HepG2 (cell line): ENCODE measurements at regions not wholly inside any gene's neighbourhood (a gene's known extent, or its start where the extent isn't known, plus 50 kb on each side); places are given as distances from the start of the nearest gene placed in this dataset.

ENCODE experiments used
- ATAC-seq: fragments of 200-7000 bp; cut with Tn5 transposase; 3 replicates; pipeline ENCODE4 v1.9.1; 2020; ENCODE audit warnings: mild to moderate bottlenecking, moderate library complexity
- BruUV-seq: library from RNA; stranded (reverse); fragments of 400-500 nt; replicated peaks from 2 replicates; lab custom pipeline; 2021; lab: Mats Ljungman, UMichigan
- CTCF ChIA-PET: fragments of 300-600 bp; formaldehyde crosslinking; extraction: SDS; loops from one replicate; lab custom pipeline; 2021; ENCODE audit warnings: low total read pairs, inconsistent platforms, low intra/inter-chr PET ratio; lab: Yijun Ruan, JAX
- POLR2A ChIA-PET: fragments of 350-600 bp; sonication (Branson Sonifier 250); formaldehyde crosslinking; loops from one replicate; lab custom pipeline; 2020; ENCODE audit warnings: antibody characterized with exemption, inconsistent platforms; lab: Yijun Ruan, JAX
- DNase-seq: peaks from one replicate; pipeline ENCODE4 v3.0.0-alpha.2; 2015; ENCODE audit warnings: low spot score
- FAIRE-seq: peaks from 3 replicates; lab custom pipeline; 2011; peaks lifted over from hg19 to GRCh38; lab: Jason Lieb, UNC
- H2AFZ ChIP-seq: one replicate; pipeline ENCODE4 v1.6.1; 2011; ENCODE audit warnings: low read length, inconsistent platforms
- H3K27ac ChIP-seq: fragments of 300-600 bp; 3 replicates; pipeline ENCODE4 v1.8.0; 2011; ENCODE audit warnings: mixed run types, mild to moderate bottlenecking, mixed read lengths, low read length, inconsistent platforms; ENCODE audit not compliant: insufficient read depth; ENCODE audit errors: extremely low read length
- H3K27me3 ChIP-seq, 2 experiments: fragments of 200-600 bp in 1 of 2; 2 replicates in 1 of 2; 3 replicates in 1 of 2; pipeline versions ENCODE4 v1.6.0 to v1.8.0; 2011; ENCODE audit warnings: low read length in 2 of 2, mild to moderate bottlenecking in 2 of 2, moderate library complexity in 2 of 2, inconsistent platforms in 1 of 2; ENCODE audit not compliant: insufficient read depth in 2 of 2, control insufficient read depth in 1 of 2
- H3K36me3 ChIP-seq, 2 experiments: fragments of 200-600 bp in 1 of 2; replicated peaks in 1 of 2; 2 replicates in 1 of 2; 3 replicates in 1 of 2; pipeline versions ENCODE4 v1.5.1 to v1.8.0; 2011; ENCODE audit warnings: low read length in 2 of 2, inconsistent platforms in 1 of 2; ENCODE audit not compliant: insufficient read depth in 2 of 2, control insufficient read depth in 1 of 2
- H3K4me1 ChIP-seq: 2 replicates; pipeline ENCODE4 v1.5.1; 2012; ENCODE audit warnings: low read length, inconsistent platforms; ENCODE audit not compliant: insufficient read depth
- H3K4me2 ChIP-seq: 2 replicates; pipeline ENCODE4 v1.6.0; 2011; ENCODE audit warnings: low read depth, low read length, inconsistent platforms
- H3K4me3 ChIP-seq, 3 experiments: fragments of 200-600 bp in 1 of 3; sonication (generic), shearing (Covaris generic) in 1 of 3; replicated peaks in 1 of 3; 2 replicates each; pipeline ENCODE4 v1.5.1; 2011 to 2016; ENCODE audit warnings: low read length in 3 of 3, inconsistent platforms in 2 of 3, low read depth in 2 of 3, mild to moderate bottlenecking in 2 of 3, control low read depth in 1 of 3, mixed read lengths in 1 of 3; ENCODE audit not compliant: insufficient read depth in 1 of 3
- H3K79me2 ChIP-seq: one replicate; pipeline ENCODE4 v1.6.1; 2011; ENCODE audit warnings: low read length, inconsistent platforms; ENCODE audit not compliant: insufficient read depth
- H3K9ac ChIP-seq: 2 replicates; pipeline ENCODE4 v1.6.0; 2011; ENCODE audit warnings: mild to moderate bottlenecking, low read depth, low read length, inconsistent platforms; ENCODE audit not compliant: insufficient read depth
- H3K9me3 ChIP-seq: 2 replicates; pipeline ENCODE4 v1.5.1; 2012; ENCODE audit warnings: mild to moderate bottlenecking, low read length
- H4K20me1 ChIP-seq: 2 replicates; pipeline ENCODE4 v1.6.0; 2011; ENCODE audit warnings: inconsistent platforms, mild to moderate bottlenecking, low read length, moderate library complexity; ENCODE audit not compliant: insufficient read depth
- ATRX ChIP-seq: sonication (generic); formaldehyde crosslinking; IDR thresholded peaks from 2 replicates; pipeline ENCODE4 v1.4.0; 2020; ENCODE audit warnings: missing genetic modification reagents, borderline replicate concordance
- FOXK1 ChIP-seq: sonication (generic); formaldehyde crosslinking; IDR thresholded peaks from 2 replicates; pipeline ENCODE4 v1.4.0; 2020; ENCODE audit warnings: low read depth, missing genetic modification reagents, borderline replicate concordance
- FOXO1 ChIP-seq: sonication (generic); formaldehyde crosslinking; IDR thresholded peaks from 2 replicates; pipeline ENCODE4 v1.4.0; 2020; ENCODE audit warnings: missing genetic modification reagents
- ISL2 ChIP-seq: sonication (generic); formaldehyde crosslinking; IDR thresholded peaks from 2 replicates; pipeline ENCODE4 v1.5.0; 2020; ENCODE audit warnings: missing genetic modification reagents
- JUN ChIP-seq: sonication (generic); formaldehyde crosslinking; IDR thresholded peaks from 2 replicates; pipeline ENCODE4 v1.4.0; 2020; ENCODE audit warnings: mild to moderate bottlenecking, missing genetic modification reagents
- LCORL ChIP-seq, 2 experiments: fragments of 450-650 bp in 1 of 2; sonication (generic) in 1 of 2; formaldehyde crosslinking in 1 of 2; IDR thresholded peaks; 2 replicates each; pipeline versions ENCODE4 v1.5.0 to v1.6.1; 2017 to 2020; ENCODE audit warnings: antibody characterized with exemption in 1 of 2, missing genetic modification reagents in 1 of 2
- NR2F2 ChIP-seq: IDR thresholded peaks from 2 replicates; pipeline ENCODE4 v1.6.1; 2012; ENCODE audit warnings: low read depth, inconsistent platforms, borderline replicate concordance
- RFXAP ChIP-seq: sonication (generic); formaldehyde crosslinking; IDR thresholded peaks from 2 replicates; pipeline ENCODE4 v1.4.0; 2020; ENCODE audit warnings: missing genetic modification reagents, borderline replicate concordance
- U2AF2 ChIP-seq: fragments of 200-400 bp; formaldehyde crosslinking; IDR thresholded peaks from 2 replicates; pipeline ENCODE4 v1.6.1; 2017; ENCODE audit warnings: low read depth, mild to moderate bottlenecking, low read length
- ZNF3 ChIP-seq: IDR thresholded peaks from 2 replicates; pipeline ENCODE4 v1.7.0; 2017; ENCODE audit warnings: inconsistent platforms
- ZNF468 ChIP-seq: sonication (generic); formaldehyde crosslinking; IDR thresholded peaks from 2 replicates; pipeline ENCODE4 v1.8.0; 2022; ENCODE audit warnings: mild to moderate bottlenecking, moderate library complexity, missing genetic modification reagents
- ZNF484 ChIP-seq: sonication (generic); formaldehyde crosslinking; IDR thresholded peaks from 2 replicates; pipeline ENCODE4 v1.5.1; 2020; ENCODE audit warnings: mild to moderate bottlenecking, low read depth, missing genetic modification reagents, borderline replicate concordance
- ZNF550 ChIP-seq: sonication (generic); formaldehyde crosslinking; IDR thresholded peaks from 2 replicates; pipeline ENCODE4 v1.4.0; 2020; ENCODE audit warnings: mild to moderate bottlenecking, missing genetic modification reagents, borderline replicate concordance
- ZNF776 ChIP-seq: sonication (generic); formaldehyde crosslinking; IDR thresholded peaks from 2 replicates; pipeline ENCODE4 v1.4.0; 2020; ENCODE audit warnings: mild to moderate bottlenecking, missing genetic modification reagents
- ZNF777 ChIP-seq: sonication (generic); formaldehyde crosslinking; IDR thresholded peaks from 2 replicates; pipeline ENCODE4 v1.4.0; 2020; ENCODE audit warnings: missing genetic modification reagents
- WGBS: methylation state at CpG from one replicate; pipeline ENCODE4 v1.1.6; 2017; ENCODE audit warnings: low lambda C conversion rate; 5-methylcytosine and 5-hydroxymethylcytosine counted together
- in situ Hi-C: cut with HindIII; loops from 2 replicates; pipeline ENCODE4 v1.10.0; 2017; ENCODE audit warnings: low pct_unique_long_range_greater_than_20kb; ENCODE audit not compliant: extremely low pct_ligation_motif_present
- intact Hi-C: fragments of 100-400 bp; cut with micrococcal nuclease; formaldehyde crosslinking; loops from one replicate; pipeline ENCODE4 v1.10.0; 2022; ENCODE audit not compliant: unreplicated experiment
- TF ChIP-seq, protein P1 (sequence below): sonication (generic); formaldehyde crosslinking; IDR thresholded peaks from 2 replicates; pipeline ENCODE4 v1.8.0; 2022; ENCODE audit warnings: mild to moderate bottlenecking, missing genetic modification reagents; ENCODE audit not compliant: insufficient replicate concordance
- TF ChIP-seq, protein P2 (sequence below): sonication (generic); formaldehyde crosslinking; IDR thresholded peaks from 2 replicates; pipeline ENCODE4 v1.9.0; 2021; ENCODE audit warnings: missing genetic modification reagents, borderline replicate concordance
- TF ChIP-seq, protein P3 (sequence below): IDR thresholded peaks from 2 replicates; pipeline ENCODE4 v1.6.1; 2016; ENCODE audit warnings: missing biosample characterization, missing genetic modification reagents, low read depth
- TF ChIP-seq, protein P4 (sequence below): sonication (generic); formaldehyde crosslinking; IDR thresholded peaks from 2 replicates; pipeline ENCODE4 v1.5.0; 2020; ENCODE audit warnings: missing genetic modification reagents, mild to moderate bottlenecking, borderline replicate concordance
- TF ChIP-seq, protein P5 (sequence below): sonication (generic); formaldehyde crosslinking; IDR thresholded peaks from 2 replicates; pipeline ENCODE4 v1.5.0; 2020; ENCODE audit warnings: missing genetic modification reagents, mild to moderate bottlenecking, borderline replicate concordance

DNA sequence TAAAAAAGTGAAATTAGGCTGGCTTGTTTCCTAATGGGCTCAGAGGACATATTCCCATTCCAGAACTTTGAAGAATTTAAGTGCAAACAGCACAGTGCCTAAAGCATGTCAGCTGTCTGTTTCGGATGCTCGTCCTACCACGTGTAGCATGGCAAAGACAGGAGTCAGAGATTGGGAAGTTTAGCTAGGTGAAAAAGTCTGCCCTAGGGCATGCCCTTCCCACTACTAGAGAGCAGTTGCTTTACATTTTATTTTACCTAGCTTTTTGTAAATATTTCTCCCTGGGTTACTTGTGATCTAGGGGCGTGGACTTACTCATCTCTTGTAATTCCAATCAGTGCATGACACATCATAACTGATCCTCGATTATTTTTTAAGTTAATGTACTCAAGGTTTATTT is 111.1 kb downstream of the LMO4 start:
- CTCF ChIA-PET: no interaction called here
- Histone ChIP-seq H3K4me1 (no peaks in the 10 kb centered on the region), H4K20me1 (no peaks in the 10 kb centered on the region), H3K9me3 (no peaks in the 10 kb centered on the region), H3K27ac (no peak overlapping the region), H2AFZ (no peak overlapping the region), H3K9ac (no peak overlapping the region), H3K79me2 (no peaks in the 10 kb centered on the region), H3K4me2 (no peak overlapping the region), H3K36me3 (no peaks in the 10 kb centered on the region), H3K4me3 (no peak overlapping the region), H3K27me3 (no peaks in the 10 kb centered on the region)
- DNase-seq: no peak
- POLR2A ChIA-PET: no interaction called here
- ATAC-seq: no peak
- no peak for FAIRE-seq
- TF ChIP-seq ZNF776 (CRISPR knock-in tag): no peak
- no peak for TF ChIP-seq ZNF777 (CRISPR knock-in tag)
- TF ChIP-seq RFXAP (CRISPR knock-in tag): no peak
- TF ChIP-seq, protein P1, sequence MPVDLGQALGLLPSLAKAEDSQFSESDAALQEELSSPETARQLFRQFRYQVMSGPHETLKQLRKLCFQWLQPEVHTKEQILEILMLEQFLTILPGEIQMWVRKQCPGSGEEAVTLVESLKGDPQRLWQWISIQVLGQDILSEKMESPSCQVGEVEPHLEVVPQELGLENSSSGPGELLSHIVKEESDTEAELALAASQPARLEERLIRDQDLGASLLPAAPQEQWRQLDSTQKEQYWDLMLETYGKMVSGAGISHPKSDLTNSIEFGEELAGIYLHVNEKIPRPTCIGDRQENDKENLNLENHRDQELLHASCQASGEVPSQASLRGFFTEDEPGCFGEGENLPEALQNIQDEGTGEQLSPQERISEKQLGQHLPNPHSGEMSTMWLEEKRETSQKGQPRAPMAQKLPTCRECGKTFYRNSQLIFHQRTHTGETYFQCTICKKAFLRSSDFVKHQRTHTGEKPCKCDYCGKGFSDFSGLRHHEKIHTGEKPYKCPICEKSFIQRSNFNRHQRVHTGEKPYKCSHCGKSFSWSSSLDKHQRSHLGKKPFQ: no peak
- TF ChIP-seq, protein P2, sequence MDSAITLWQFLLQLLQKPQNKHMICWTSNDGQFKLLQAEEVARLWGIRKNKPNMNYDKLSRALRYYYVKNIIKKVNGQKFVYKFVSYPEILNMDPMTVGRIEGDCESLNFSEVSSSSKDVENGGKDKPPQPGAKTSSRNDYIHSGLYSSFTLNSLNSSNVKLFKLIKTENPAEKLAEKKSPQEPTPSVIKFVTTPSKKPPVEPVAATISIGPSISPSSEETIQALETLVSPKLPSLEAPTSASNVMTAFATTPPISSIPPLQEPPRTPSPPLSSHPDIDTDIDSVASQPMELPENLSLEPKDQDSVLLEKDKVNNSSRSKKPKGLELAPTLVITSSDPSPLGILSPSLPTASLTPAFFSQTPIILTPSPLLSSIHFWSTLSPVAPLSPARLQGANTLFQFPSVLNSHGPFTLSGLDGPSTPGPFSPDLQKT: no peak
- no peak for TF ChIP-seq FOXO1
- TF ChIP-seq NR2F2: no peak
- TF ChIP-seq ATRX (CRISPR knock-in tag): no peak
- TF ChIP-seq U2AF2: no peak
- TF ChIP-seq, protein P3, sequence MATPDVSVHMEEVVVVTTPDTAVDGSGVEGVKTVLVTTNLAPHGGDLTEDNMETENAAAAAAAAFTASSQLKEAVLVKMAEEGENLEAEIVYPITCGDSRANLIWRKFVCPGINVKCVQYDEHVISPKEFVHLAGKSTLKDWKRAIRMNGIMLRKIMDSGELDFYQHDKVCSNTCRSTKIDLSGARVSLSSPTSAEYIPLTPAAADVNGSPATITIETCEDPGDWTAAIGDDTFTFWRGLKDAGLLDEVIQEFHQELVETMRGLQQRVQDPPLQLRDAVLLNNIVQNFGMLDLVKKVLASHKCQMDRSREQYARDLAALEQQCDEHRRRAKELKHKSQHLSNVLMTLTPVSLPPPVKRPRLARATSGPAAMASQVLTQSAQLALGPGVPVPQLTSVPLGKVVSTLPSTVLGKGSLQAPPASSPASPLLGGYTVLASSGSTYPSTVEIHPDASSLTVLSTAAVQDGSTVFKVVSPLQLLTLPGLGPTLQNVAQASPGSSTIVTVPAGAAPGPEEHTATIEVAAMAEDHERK (CRISPR knock-in tag): no peak
- no peak for TF ChIP-seq FOXK1 (CRISPR knock-in tag)
- TF ChIP-seq ZNF550: no peak
- TF ChIP-seq ISL2 (CRISPR knock-in tag): no peak
- TF ChIP-seq, protein P4, sequence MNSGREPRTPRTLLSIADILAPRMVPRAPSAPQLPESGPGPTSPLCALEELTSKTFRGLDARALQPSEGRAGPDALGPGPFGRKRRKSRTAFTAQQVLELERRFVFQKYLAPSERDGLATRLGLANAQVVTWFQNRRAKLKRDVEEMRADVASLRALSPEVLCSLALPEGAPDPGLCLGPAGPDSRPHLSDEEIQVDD (CRISPR knock-in tag): no peak
- no peak for TF ChIP-seq JUN (CRISPR knock-in tag)
- no peak for TF ChIP-seq ZNF468 (CRISPR knock-in tag)
- TF ChIP-seq, protein P5, sequence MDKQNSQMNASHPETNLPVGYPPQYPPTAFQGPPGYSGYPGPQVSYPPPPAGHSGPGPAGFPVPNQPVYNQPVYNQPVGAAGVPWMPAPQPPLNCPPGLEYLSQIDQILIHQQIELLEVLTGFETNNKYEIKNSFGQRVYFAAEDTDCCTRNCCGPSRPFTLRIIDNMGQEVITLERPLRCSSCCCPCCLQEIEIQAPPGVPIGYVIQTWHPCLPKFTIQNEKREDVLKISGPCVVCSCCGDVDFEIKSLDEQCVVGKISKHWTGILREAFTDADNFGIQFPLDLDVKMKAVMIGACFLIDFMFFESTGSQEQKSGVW (CRISPR knock-in tag): no peak
- no peak for TF ChIP-seq ZNF484 (CRISPR knock-in tag)
- no peak for TF ChIP-seq LCORL (IDR thresholded peaks at IDR 0.05)
- TF ChIP-seq LCORL (CRISPR knock-in tag; IDR thresholded peaks at IDR 0.05): no peak
- TF ChIP-seq ZNF3 (CRISPR knock-in tag): no peak
- in situ Hi-C loops: no loop called here
- WGBS: 6% methylated on average over 5 of the region's 5 CpGs
- BruUV-seq: no TSS peak
- intact Hi-C loops: no loop called here
